ENCODE measurements at regions not wholly inside any gene's neighbourhood (a gene's known extent, or its start where the extent isn't known, plus 50 kb on each side); places are given as distances from the start of the nearest gene placed in this dataset.

- no peak for TF ChIP-seq CTCF (IDR thresholded peaks at IDR 0.05; ENCODE audit: low read length)
- no peak for TF ChIP-seq EZH2 (IDR thresholded peaks at IDR 0.05; ENCODE audit: borderline replicate concordance, low read length)
These were observed 79.9 kb downstream of the COQ2 start for GRCh38 chr4:83204731-83205130.

Measured in OCI-LY1 (cell line).